RPMI8226 (cell line): ENCODE measurements at regions not wholly inside any gene's neighbourhood (a gene's known extent, or its start where the extent isn't known, plus 50 kb on each side); places are given as distances from the start of the nearest gene placed in this dataset.
"Not testable (repeated sequence)": the region's sequence is repeated elsewhere in the genome, so short reads cannot be mapped to it uniquely, and the experiment has no call there.

ENCODE experiments used
- DNase-seq: peaks from one replicate; pipeline ENCODE4 v3.0.0-alpha.2; 2015

DNA sequence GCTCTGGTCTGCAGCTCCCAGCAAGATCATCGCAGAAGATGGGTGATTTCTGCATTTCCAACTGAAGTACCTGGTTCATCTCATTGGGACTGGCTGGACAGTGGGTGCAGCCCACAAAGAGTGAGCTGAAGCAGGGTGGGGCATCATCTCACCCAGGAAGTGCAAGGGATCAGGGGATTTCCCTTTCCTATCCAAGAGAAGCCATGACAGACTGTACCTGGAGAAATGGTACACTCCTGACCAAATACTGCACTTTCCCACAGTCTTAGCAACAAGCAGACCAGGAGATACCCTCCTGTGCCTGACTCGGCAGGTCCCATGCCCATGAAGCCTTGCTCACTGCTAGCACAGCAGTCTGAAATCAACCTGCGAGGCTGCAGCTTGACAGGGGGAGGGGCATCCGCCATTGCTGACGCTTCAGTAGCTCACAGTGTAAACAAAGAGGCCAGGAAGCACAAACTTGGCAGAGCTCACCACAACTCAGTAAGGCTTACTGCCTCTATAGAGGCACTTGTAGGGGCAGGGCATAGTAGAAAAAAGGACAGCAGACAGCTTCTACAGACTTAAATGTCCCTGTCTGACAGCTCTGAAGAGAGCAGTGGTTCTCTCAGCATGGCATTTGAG, 60.5 kb downstream of the AREG start:
- DNase-seq: peak; percentile 63

DNA sequence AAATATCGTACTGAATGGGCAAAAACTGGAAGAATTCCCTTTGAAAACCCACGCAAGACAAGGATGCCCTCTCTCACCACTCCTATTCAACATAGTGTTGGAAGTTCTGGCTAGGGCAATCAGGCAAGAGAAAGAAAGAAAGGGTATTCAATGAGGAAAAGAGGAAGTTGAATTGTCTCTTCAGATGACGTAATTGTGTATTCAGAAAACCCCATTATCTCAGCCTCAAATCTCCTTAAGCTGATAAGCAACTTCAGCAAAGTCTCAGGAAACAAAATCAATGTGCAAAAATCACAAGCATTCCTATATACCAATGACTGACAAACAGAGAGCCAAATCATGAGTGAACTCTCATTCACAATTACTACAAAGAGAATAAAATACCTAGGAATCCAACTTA, 64.4 kb downstream of the AREG start:
- not testable (repeated sequence) for DNase-seq

DNA sequence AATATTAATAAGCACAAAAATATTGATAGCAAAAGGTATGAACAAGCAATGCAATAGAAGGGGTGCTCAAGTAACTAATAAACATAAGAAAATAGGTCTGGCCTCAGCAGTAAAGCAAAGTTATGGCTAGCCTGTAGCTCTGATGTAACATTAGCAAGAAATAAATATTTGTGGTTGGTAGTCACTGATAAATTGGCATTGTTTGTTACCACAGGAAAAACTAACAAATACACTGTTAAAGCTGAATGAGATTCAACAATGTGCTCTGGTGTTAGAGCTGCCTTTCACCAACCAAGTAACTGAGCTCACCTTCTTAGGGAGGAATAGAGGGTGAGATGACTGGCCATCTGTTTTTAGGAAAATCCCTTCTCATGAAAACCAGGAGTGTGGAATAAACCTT, 71.4 kb downstream of the AREG start:
- no peak for DNase-seq

DNA sequence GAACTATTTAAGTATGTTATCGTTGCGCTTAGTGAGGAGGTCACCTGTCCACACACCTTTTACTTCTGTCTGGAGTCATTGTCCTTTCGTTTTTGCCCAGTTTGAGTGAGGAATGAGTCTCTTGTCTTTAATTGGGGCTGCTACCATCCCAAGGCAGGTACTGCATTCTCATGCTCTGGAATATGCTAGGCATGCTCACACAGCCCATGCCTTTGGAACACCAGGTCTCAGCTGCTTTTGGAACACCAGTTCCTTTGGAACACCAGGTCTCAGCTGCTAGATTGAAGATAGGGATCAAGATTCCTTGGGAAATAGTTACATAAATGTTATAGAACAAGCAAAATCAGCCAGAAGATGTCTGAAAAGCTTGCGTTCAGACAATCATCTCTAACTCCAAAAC, 73.1 kb downstream of the AREG start:
- DNase-seq: no peak

DNA sequence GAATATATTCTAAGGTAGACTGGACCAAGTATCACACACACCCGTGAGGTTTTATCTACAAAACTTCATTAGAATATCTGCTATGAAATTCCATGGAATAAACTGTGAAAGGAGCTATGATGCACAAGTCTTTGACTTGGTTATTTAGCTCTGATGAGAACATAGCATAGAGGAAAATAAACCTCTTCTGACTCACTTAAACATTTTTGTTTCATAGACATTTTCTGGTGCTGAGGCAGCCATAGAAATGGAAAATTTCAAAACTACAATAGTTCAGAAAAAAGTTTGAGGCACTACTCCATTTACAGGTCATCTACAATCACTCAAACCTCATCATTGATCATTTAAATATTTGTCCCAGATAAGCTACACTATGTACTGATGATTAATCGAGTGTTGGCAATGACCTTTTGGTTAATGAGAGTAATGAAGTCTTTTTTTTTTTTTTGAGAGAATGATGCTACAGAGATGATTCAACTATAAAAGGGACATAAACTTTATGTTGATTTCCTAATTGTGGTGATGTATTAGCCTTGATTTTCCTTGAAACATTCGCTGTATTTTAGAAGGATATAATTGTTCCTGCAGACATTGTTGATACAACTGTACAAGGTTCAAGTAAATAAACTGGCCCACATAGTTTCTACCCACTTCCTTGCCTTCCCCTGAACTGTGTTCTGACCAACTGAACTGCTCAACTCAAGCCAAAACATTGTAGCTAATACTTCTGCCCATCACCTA, 77.5 kb downstream of the AREG start:
- DNase-seq: no peak

DNA sequence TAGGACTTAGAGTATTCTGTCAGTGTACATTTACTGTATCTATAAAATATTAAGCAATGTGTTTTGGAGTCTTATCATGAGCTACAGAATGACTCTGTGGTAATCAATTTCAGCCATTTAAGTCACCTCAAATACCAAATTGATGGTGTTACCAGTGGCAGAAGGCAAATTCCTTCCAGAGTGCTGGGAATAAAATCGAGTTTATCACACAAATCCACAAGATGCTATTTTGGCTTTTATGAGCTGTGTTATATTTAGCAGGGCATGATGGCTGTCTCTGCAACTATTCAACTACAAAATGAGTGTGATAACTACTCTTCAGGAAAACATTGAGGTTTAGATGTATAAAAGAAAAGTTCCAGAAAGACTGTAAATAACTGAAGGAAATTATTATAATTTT, 78.2 kb downstream of the AREG start:
- no peak for DNase-seq

DNA sequence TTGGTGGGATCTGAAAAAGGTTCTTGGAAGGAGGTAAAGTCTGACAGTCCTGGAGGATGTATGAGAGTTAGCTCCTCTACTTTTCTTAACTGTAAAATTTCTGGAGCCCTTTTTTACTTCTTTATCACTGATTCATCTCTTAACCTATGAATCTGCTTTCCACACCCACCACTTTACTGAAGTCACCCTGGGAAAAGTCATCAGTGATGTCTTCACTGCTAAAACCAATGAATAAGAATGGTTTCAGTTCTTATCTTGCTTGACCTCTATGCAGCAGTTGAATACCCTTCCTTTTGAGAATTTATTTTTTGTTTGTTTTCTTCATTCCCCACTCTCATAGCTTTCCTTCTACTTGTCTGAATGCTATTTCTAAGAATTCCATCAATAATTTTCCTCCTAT, 80.0 kb downstream of the AREG start:
- no peak for DNase-seq

DNA sequence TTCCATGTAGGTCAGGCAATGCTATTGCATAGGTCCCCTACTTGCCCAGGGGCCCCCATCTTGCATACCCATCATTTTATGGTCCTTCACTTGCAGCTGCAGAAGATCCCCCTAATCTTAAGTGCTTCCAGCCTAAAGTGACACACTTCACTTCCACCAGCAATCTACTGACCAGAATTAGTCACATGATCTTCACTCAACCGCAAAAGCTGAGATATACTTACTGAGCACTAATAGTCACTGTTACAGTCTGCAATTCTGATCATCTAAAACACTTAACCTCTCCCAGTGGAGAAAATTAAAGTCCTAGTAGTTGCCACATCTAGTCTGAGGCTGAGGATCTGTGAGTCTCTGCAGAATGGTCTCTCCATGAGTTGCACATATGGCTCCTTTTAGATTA, 82.1 kb downstream of the AREG start:
- no peak for DNase-seq

DNA sequence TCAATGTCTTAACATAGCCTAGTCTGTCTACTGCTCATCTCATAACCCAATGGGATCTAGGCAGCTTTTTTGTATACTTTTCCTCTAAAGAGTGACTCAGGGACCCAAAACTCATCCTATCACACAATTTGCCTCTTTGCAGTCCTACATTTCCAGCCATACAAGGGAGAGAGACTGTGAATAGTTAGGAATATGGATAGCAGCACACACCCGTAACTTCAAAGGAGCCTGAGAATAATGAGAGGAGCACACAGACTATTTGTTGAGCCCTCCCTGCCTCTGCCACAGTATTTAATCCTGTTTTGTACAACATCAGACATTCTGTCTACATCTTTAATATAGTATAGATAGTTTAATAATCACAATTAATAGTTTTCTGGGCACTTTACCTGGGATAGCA, 83.2 kb downstream of the AREG start:
- no peak for DNase-seq

DNA sequence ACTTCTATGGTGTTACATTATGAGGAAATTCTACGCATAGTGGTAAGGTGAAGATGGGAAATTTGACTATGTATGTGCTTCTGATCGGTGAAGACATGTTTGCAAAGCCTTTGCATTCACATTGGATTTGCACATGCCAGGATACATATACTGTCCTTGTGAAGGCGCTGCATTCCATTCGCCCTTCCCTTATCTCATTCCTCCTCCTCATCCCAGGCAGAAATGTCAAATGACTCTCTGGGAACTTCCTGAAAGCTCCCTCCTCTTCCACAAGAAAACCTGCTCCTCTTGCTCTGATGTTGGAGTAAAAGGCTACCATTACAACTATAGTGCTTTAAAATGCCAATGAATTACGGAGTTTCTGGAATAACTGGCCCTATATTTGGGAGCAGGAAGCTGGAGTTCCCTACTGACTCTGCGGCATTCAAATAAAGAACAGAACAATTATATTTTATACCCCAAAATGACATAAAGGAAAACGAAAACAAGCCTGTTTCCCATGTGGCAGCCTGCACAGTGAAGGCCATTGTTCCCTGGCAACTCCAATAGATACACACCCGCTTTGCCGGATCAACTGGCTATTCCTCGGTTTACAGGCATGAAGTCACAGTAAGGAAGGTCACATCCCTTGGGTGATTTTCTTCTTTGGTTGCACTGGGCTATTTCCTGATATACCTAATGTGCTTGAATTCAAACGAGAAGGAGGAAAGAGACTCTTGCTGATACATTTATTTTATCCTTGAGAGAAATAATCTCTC, 84.5 kb downstream of the AREG start:
- no peak for DNase-seq

DNA sequence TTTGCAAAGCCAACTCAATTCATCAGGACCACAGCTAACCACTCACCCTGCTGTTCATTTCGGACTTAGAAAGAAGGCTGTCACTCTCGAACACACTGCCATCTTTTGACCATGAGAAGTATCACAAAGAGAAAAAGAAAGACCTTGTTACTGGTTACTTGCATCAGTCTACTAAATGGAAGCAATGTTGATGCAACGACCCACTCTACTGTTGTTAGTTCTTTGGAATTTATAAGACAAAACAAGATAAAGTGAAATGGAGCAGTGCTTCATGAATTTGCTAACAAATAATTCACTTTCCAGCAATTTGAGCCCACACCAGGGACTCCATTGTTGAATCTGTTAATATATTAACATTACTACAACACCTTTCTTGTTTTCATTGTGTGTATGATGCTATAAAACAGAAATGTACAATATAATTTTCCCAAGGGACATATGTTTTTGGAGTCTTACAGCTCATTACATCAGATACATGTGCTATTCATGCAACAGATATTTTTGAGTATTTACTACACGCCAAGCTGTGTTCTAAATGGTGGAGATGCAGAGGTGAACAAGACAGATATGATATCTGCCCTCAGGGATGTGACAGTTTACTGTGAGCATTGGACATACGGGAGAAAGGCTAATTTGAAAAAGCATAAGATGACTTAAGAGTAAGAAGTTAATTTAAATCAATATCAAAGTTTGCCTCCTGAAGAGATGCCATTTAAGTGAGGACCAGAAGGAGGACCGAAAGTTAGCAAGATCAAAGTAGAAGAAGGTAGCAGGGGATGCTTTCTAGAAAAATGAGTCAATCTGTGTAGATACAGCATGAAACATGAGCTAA, 87.2 kb downstream of the AREG start:
- DNase-seq: peak; percentile 33

DNA sequence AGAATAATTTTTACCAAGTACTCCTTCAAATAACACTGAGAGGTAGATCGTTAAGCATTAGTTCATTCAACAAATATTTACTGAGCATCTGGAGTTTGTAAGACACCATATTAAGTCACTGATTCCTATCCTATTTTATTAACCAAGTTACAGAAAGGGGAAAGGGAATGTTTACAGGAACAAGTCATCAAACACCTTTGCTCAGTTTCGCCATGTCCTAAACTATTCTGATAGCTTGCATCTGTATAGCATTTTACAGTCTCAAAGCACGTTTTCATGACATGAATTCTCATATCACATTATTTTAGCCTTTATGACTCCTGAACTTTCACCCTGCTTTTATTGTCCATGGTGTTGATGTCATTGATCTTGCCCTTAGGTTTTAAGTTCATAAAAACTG, 89.2 kb downstream of the AREG start:
- DNase-seq: no peak

DNA sequence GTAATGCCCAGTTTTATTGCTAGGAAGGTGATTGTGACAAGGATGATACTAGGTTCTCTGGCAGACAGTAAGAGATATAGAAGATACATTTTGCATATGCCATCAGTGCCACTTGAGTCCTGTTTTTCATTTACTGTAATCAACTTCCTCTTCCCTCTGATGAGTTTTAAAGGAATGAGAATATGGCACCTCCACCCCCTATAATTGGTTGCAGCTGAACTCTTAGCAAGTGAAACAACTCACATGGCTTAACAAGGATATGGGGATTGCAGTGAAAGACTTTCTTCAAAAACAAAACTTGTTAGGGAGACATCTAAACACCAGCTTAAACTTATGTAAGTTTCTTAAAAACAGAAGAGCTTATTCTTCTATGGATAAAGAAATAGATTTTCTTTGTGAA, 90.0 kb downstream of the AREG start:
- DNase-seq: no peak

DNA sequence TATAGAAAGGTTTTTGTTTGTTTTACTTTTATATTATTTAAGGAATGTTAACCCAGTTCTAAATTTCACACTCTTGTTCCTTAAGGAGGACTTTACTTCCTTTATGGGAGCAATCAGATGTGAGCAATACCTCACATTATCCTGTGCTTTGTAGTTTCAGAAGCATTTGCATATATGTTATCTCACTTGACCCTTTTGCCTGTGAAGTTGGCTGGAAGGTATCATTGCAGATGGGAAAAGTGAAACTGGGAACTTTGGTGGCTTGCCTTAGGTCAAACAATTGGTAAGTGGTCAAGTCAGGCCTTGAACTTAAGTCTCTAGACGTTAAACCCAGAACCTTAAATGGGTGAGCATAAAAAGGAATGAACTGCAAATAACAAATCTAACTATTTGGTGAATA, 90.6 kb downstream of the AREG start:
- DNase-seq: no peak

DNA sequence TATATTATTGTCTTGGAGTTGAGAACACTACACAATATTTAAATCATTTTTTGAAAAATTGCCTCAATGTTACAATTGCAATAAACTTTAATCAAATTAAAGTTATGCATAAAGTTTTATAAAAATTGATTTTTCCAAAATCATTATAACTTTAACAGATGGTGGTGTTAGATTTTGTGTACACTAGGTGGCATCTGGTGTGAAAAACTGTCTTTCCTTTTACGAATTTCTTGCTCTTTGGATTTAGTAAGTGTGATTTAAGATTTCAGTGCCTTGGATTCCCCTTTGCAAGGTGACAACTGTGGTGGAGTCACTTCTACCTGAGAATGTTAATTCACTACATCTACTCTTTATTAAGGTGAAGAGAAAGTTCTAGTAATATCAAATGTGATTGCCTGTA, 91.6 kb downstream of the AREG start:
- DNase-seq: no peak

DNA sequence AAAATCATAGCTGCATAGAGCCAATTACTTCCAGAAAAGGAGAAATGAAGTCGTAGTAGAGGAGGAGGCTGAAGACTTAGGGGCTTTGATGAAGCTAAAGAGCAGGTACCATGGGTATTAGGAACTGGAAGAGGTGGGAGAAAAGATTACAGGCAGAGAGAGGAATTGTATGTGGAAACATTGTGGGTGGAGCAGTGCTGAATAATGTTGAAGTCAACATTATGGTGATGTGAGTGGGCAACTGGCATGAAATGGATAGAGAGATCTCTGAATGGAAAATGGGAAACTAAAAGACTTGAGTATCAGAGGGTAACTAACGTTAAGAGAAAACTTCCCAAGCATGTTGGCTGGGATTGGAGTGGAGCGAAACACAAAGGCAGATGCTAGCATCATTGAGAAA, 92.5 kb downstream of the AREG start:
- no peak for DNase-seq

DNA sequence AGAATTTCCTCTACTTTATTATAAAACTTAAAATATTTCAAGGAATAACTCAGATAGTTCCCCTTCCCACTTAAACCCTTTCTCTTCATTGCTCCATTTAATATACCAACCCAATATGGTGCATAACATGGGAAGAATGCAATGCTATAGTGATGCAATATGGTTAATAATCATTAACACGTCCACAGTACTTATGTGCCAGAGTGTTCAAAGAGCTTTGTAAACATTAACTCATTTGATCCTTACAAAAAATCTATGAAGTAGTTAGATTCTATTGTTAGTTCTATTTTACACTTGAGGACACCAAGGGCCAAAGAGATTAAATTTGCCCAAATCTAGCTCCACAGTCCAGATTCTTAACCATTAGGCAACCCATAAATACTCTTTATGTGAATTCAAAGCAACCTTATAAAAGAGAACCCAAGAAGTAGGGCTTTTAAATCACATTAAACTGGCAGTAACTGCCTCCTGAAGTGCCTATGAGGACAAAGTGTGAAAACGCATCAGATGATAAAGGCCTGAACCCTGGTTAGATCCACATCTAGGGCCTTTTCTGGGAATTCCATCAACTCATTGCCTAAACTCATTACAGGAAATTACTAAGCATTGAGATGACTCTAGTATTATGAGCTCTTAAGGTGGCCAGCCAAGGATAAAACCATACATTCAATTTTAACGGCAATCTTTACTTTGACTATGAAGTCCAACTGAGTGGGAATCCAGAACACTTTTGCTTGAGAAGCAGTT, 94.3 kb downstream of the AREG start:
- no peak for DNase-seq

DNA sequence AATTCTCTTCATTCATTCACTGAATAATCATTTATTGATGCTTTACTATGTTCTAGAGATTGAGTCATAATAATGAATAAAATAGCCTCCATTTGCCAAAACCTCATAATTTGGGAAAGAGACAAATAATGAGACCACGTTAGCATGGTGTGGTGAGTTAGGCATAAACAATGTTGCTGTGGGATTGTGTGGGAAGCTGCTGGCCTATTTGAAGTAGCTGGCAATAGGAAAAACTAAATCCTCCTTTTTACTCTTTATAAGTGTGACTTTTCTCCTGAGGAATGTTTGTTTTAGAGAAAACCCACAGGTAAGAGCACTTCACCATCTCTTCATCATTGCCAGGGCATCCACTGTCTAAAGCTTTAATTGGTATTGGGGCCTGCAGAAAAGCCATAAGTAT, 95.3 kb downstream of the AREG start:
- DNase-seq: no peak

DNA sequence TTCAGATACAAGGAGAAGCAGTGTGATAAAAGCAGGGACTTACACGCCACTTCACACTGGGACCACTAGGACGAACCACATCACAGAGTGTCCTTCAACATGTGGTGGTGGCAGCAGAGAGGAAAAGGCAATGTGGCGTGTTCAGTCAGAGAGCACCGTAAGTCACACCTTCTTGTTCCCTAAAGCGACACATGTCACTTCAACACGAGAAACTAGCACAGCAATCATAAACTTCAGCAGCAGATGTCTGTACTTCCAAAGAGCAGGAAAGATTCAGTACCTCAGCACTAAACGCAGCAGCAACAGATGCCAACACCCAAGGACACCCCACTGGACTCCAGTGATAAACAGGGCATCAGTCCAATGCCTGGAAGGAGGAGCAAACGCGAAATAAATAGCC, 96.7 kb downstream of the AREG start:
- DNase-seq: no peak

DNA sequence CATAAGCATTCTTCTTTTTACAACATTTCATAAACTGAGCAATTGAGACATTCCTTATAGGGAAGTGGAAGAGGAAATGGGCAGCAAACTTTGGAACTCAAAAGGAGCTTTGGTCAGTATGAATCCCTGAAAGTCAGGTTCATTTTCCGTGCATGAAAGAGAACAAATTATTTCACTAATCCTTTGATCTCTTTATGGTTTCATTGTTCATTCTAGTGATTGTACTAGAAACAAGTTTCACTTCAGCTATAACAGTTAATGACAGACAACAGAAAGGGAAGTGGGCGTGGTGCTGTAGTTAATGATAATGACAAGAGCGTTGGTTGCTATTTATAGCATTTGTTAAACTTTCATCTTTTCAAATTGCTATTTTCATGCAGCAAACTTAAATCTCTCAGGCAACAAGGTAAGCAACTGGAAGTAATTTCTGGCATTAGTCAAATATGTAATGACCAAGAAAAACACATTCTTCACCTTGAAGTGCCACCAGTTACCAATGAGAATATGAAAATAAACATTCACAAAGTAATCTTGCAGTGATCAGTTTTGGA, 98.4 kb downstream of the AREG start:
- no peak for DNase-seq

DNA sequence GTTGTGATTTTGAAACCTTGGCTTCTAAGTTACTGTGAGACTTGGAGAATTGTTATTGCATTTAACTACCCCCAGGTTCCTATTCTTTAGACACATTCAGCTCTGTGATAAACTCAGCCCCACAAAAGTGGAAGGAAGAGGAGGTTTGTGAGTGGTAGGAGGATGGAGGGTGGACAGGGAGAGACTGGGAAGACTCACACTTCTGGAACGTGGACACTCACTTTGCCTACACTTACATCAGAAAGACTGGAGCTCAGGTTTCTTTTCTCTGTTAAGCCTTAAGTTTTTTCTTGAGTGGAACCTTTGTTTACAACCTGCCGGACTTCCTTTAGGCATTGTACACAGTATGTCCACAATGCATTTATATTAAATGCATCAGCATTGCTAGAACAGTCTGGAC, 99.0 kb downstream of the AREG start:
- no peak for DNase-seq

DNA sequence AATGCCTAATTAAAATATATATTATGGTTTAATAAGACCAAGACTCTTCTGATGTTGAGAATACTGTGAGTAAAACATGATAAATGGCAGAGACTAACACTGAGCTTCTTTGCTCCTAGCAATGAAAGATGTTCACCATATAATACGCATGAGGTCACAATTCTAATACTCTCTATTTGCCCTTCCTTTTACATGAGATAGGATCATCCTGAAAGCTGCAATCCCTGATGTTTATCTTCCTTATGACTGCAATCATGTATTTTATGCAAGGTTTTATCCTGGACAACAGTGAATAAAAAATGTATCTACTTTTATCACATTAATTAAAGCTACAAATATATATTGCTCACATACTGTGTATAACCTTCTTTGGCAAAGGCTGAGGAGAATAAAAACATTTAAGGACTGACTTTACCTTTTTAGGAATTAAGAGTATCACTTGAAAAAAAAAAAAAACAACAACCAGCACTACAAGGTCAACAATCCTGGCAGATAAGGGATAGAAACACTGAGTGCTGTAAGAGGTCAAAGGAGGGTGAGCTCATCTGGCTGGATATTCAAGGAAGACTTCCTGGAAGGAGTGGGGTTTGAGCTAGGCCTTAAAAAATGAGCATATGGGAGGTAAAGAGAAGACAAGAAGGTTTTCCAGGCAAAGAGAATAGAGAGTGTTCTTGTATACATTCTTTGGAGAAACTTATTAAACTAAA, 99.9 kb downstream of the AREG start:
- DNase-seq: no peak
